DND-41 (cell line): ENCODE measurements at regions not wholly inside any gene's neighbourhood (a gene's known extent, or its start where the extent isn't known, plus 50 kb on each side); places are given as distances from the start of the nearest gene placed in this dataset.

Source experiments
- ATAC-seq: fragments of 200-7000 bp; cut with Tn5 transposase; 3 replicates; pipeline ENCODE4 v1.9.1; 2021; ENCODE audit warnings: low read depth; ENCODE audit not compliant: insufficient read depth
- DNase-seq: peaks from one replicate; pipeline ENCODE4 v3.0.0-alpha.2; 2020
- H2AFZ ChIP-seq: 2 replicates; pipeline ENCODE4 v1.6.0; 2012; ENCODE audit warnings: low read depth, low read length
- H3K27ac ChIP-seq: 2 replicates; pipeline ENCODE4 v1.5.1; 2012; ENCODE audit warnings: low read length, inconsistent platforms
- H3K27me3 ChIP-seq: fragments of 200-600 bp; sonication (generic); 2 replicates; pipeline ENCODE4 v1.6.0; 2012; ENCODE audit warnings: low read length, mild to moderate bottlenecking, inconsistent platforms; ENCODE audit not compliant: insufficient read depth, poor library complexity
- H3K36me3 ChIP-seq: 2 replicates; pipeline ENCODE4 v1.5.1; 2012; ENCODE audit warnings: low read length, inconsistent platforms; ENCODE audit not compliant: insufficient read depth
- H3K4me1 ChIP-seq: 2 replicates; pipeline ENCODE4 v1.5.1; 2012; ENCODE audit warnings: mild to moderate bottlenecking, low read length; ENCODE audit not compliant: insufficient read depth
- H3K4me2 ChIP-seq: 2 replicates; pipeline ENCODE4 v1.6.0; 2012; ENCODE audit warnings: mild to moderate bottlenecking, moderate library complexity, low read length, inconsistent platforms; ENCODE audit not compliant: insufficient read depth
- H3K4me3 ChIP-seq, 2 experiments: fragments of 200-600 bp in 1 of 2; shearing (Covaris generic) in 1 of 2; 2 replicates each; pipeline ENCODE4 v1.5.1; 2012 to 2016; ENCODE audit warnings: inconsistent platforms in 2 of 2, low read length in 2 of 2, mild to moderate bottlenecking in 2 of 2, low read depth in 1 of 2, moderate library complexity in 1 of 2
- H3K79me2 ChIP-seq: 2 replicates; pipeline ENCODE4 v1.6.0; 2012; ENCODE audit warnings: low read length, inconsistent platforms; ENCODE audit not compliant: insufficient read depth
- H3K9ac ChIP-seq: 2 replicates; pipeline ENCODE4 v1.6.0; 2012; ENCODE audit warnings: low read depth, mild to moderate bottlenecking, inconsistent platforms, low read length, moderate library complexity
- H3K9me3 ChIP-seq: 2 replicates; pipeline ENCODE4 v1.5.1; 2012; ENCODE audit warnings: low read length, moderate library complexity, mild to moderate bottlenecking, inconsistent platforms; ENCODE audit not compliant: insufficient read depth, severe bottlenecking
- H4K20me1 ChIP-seq: 2 replicates; pipeline ENCODE4 v1.6.0; 2012; ENCODE audit warnings: low read length; ENCODE audit not compliant: insufficient read depth
- EZH2 ChIP-seq: IDR thresholded peaks from 3 replicates; pipeline ENCODE4 v1.6.1; 2012; ENCODE audit warnings: borderline replicate concordance, low read depth, mild to moderate bottlenecking, moderate library complexity, low read length, inconsistent platforms; ENCODE audit not compliant: severe bottlenecking
- TF ChIP-seq, protein P1 (sequence below): IDR thresholded peaks from 2 replicates; pipeline ENCODE4 v1.5.1; 2012; ENCODE audit warnings: borderline replicate concordance, low read length, moderate library complexity, mild to moderate bottlenecking; ENCODE audit not compliant: poor library complexity, severe bottlenecking; ENCODE audit errors: extremely low read depth

GRCh38 chr2:18432999-18433398, 127.5 kb downstream of the RDH14 start:
- DNase-seq (no peak), ATAC-seq (no peak)
- Histone ChIP-seq H3K79me2 (no peaks in the 10 kb centered on the region), H3K9me3 (no peaks in the 10 kb centered on the region), H3K4me2 (no peak overlapping the region), H3K27ac (no peak overlapping the region), H2AFZ (no peak overlapping the region), H4K20me1 (no peaks in the 10 kb centered on the region), H3K9ac (no peak overlapping the region), H3K36me3 (no peaks in the 10 kb centered on the region), H3K4me1 (no peaks in the 10 kb centered on the region), H3K27me3 (no peaks in the 10 kb centered on the region), H3K4me3 (no peak overlapping the region)
- TF ChIP-seq EZH2 = no peak
- TF ChIP-seq, protein P1, sequence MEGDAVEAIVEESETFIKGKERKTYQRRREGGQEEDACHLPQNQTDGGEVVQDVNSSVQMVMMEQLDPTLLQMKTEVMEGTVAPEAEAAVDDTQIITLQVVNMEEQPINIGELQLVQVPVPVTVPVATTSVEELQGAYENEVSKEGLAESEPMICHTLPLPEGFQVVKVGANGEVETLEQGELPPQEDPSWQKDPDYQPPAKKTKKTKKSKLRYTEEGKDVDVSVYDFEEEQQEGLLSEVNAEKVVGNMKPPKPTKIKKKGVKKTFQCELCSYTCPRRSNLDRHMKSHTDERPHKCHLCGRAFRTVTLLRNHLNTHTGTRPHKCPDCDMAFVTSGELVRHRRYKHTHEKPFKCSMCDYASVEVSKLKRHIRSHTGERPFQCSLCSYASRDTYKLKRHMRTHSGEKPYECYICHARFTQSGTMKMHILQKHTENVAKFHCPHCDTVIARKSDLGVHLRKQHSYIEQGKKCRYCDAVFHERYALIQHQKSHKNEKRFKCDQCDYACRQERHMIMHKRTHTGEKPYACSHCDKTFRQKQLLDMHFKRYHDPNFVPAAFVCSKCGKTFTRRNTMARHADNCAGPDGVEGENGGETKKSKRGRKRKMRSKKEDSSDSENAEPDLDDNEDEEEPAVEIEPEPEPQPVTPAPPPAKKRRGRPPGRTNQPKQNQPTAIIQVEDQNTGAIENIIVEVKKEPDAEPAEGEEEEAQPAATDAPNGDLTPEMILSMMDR = no peak

DNA sequence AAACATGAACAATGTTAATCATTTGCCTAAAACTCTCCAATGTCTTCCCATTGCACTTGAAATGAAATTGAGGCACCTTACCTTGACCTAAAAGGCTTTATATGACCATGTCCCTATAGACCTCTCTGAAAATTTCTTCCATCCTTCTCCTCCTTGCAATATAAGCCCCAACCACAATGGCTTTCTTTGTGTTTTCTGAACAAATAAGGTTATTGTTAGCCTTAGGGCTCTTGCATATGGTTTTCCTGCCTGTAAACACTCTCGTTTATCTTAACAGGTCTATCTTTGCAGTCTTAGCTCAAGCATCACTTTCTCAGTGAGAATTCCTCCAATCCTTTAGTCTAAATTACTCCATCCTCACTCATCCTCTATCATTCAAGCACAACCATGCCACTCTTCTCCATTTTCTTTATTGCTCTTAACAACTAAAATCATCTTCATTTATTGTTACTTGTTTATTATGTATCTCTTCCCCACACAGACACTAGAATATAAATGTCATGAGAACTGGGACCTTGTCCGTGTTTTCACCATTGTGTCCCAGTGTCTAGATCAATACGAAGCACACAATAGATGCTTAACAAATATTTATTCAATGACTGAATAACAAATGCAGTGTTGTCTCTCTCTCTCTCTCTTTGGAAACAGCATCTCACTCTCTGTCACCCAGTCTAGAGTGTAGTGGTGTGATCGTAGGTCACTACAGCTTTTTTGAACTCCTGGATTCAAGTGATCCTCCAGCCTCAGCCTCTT, 129.3 kb downstream of the RDH14 start:
- Histone ChIP-seq H3K79me2 (no peaks in the 10 kb centered on the region), H3K9me3 (no peaks in the 10 kb centered on the region), H3K9ac (no peak overlapping the region), H3K36me3 (no peaks in the 10 kb centered on the region), H3K27me3 (no peaks in the 10 kb centered on the region), H3K4me1 (no peaks in the 10 kb centered on the region), H2AFZ (no peak overlapping the region), H4K20me1 (no peaks in the 10 kb centered on the region), H3K4me2 (no peak overlapping the region), H3K27ac (no peak overlapping the region), H3K4me3 (no peak overlapping the region)
- no peak for TF ChIP-seq EZH2
- TF ChIP-seq, protein P1 = no peak
- no peak for ATAC-seq
- DNase-seq = no peak

DNA sequence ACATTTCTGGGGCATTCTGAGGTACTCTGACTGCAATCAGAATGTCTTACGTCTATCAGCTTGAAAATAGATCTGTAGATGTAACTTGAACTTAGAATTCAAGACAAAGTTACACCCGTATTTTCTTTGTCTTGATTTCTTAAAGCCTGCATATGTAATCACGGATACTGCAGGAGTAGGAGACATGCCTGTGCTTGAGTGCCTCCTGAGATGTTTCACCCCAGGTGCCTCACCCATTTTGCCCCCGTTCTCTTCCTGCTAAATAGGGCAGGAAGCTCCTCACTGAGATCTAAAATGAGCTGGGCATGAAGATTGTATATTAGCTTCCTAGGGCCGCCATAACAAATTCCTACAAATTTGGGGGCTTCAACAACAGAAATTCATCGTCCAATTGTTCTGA, 131.9 kb downstream of the RDH14 start:
- no peak overlapping the region for H3K27ac ChIP-seq
- no peaks in the 10 kb centered on the region for H3K36me3 ChIP-seq
- H3K4me3 ChIP-seq = no peak overlapping the region
- no peak overlapping the region for H2AFZ ChIP-seq
- H3K9ac ChIP-seq = no peak overlapping the region
- H3K9me3 ChIP-seq = no peaks in the 10 kb centered on the region
- H3K4me2 ChIP-seq = no peak overlapping the region
- no peaks in the 10 kb centered on the region for H3K4me1 ChIP-seq
- H4K20me1 ChIP-seq = no peaks in the 10 kb centered on the region
- no peak for TF ChIP-seq EZH2
- TF ChIP-seq, protein P1 = no peak
- no peak for ATAC-seq
- no peak for DNase-seq
- no peaks in the 10 kb centered on the region for H3K79me2 ChIP-seq
- H3K27me3 ChIP-seq = no peaks in the 10 kb centered on the region

- no peaks in the 10 kb centered on the region for H3K79me2 ChIP-seq
- no peaks in the 10 kb centered on the region for H4K20me1 ChIP-seq
- no peaks in the 10 kb centered on the region for H3K9me3 ChIP-seq
- H3K36me3 ChIP-seq = no peaks in the 10 kb centered on the region
- no peak overlapping the region for H2AFZ ChIP-seq
- H3K4me1 ChIP-seq = no peaks in the 10 kb centered on the region
- TF ChIP-seq EZH2 = no peak
- TF ChIP-seq, protein P1 = no peak
- H3K9ac ChIP-seq = no peak overlapping the region
- no peak overlapping the region for H3K4me2 ChIP-seq
- ATAC-seq = no peak
- H3K27ac ChIP-seq = no peak overlapping the region
- no peak for DNase-seq
- H3K4me3 ChIP-seq = no peak overlapping the region
- H3K27me3 ChIP-seq = no peaks in the 10 kb centered on the region
Observed at GRCh38 chr2:18427762-18428161, 132.7 kb downstream of the RDH14 start.
